Thymus (tissue), 11 donors: ENCODE measurements at regions not wholly inside any gene's neighbourhood (a gene's known extent, or its start where the extent isn't known, plus 50 kb on each side); places are given as distances from the start of the nearest gene placed in this dataset.

Experiments used
- DNase-seq, 9 donors: peaks; one replicate each; pipeline ENCODE4 v3.0.0-alpha.2; 2013; ENCODE audit warnings: low spot score in 9 of 9, low read depth in 6 of 9, missing footprints in 1 of 9
- H3K27ac ChIP-seq, 2 donors: one replicate each; pipeline ENCODE4 v1.5.1; 2013; ENCODE audit warnings: control low read depth in 1 of 2, low read depth in 1 of 2, low read length in 1 of 2, mild to moderate bottlenecking in 1 of 2, moderate library complexity in 1 of 2
- H3K27me3 ChIP-seq, 2 donors: one replicate each; pipeline ENCODE4 v1.5.1; 2013; ENCODE audit warnings: low read length in 1 of 2; ENCODE audit not compliant: control insufficient read depth in 2 of 2, insufficient read depth in 1 of 2
- H3K36me3 ChIP-seq, 2 donors: one replicate each; pipeline ENCODE4 v1.5.1; 2013; ENCODE audit warnings: low read length in 1 of 2, mild to moderate bottlenecking in 1 of 2, moderate library complexity in 1 of 2; ENCODE audit not compliant: control insufficient read depth in 2 of 2, insufficient read depth in 2 of 2
- H3K4me1 ChIP-seq, 2 donors: one replicate each; pipeline ENCODE4 v1.5.1; 2013; ENCODE audit warnings: low read length in 2 of 2; ENCODE audit not compliant: control insufficient read depth in 2 of 2, insufficient read depth in 2 of 2
- H3K4me3 ChIP-seq, 2 donors: one replicate each; pipeline ENCODE4 v1.5.1; 2013; ENCODE audit warnings: low read length in 2 of 2, control low read depth in 1 of 2, mild to moderate bottlenecking in 1 of 2
- H3K9me3 ChIP-seq, 2 donors: one replicate each; pipeline ENCODE4 v1.5.1; 2013; ENCODE audit warnings: low read length in 1 of 2, mild to moderate bottlenecking in 1 of 2; ENCODE audit not compliant: control insufficient read depth in 2 of 2, insufficient read depth in 1 of 2
- WGBS: extraction: QIAGEN DNeasy Blood & Tissue Kit; methylation state at CpG from one replicate; pipeline ENCODE4 v1.1.7; 2013; 5-methylcytosine and 5-hydroxymethylcytosine counted together
- donor health status: healthy.

DNA sequence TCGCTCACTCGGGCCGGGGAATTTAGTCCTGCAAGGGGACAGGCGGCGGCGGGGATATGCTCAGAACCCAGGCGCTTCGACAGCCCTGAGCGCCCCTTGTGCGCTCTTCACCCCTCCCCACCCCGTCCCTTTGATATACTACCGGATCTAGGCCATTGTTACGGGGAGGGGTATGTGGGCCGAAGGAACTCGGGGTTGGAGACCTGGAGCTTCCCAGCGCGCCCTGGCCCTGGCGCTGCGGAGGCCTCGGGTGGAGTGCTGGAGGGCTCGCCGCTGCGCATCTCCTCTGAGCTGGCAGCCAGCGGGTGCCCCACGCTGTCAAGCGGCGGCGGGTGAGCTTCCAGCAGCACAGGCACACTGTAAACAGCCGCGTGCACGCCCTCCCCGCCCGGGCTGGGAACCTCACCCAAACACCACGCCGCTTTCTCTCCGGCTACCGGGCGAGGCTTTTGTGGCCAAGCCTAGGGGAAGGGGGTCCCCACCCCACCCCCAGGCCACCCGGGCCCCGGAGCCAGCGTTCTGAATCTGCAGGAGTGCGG is 54.5 kb upstream of the BCOR start:
- H3K27me3 ChIP-seq: peaks cover 0 to 94% of the 10 kb centered on the region in 2 donors
- H3K9me3 ChIP-seq: peaks cover 0 to 10% of the 10 kb centered on the region in 2 donors
- H3K27ac ChIP-seq: peak overlapping the region in 1 of 2 donors; percentile 69
- H3K4me3 ChIP-seq: peak overlapping the region; percentile 49 to 51
- 20% methylated on average over 42 of the region's 42 CpGs for WGBS
- H3K4me1 ChIP-seq: peaks cover 15 to 73% of the 10 kb centered on the region in 2 donors
- peak in 1 of 9 donors; percentile 77 for DNase-seq
- no peaks in the 10 kb centered on the region for H3K36me3 ChIP-seq

DNA sequence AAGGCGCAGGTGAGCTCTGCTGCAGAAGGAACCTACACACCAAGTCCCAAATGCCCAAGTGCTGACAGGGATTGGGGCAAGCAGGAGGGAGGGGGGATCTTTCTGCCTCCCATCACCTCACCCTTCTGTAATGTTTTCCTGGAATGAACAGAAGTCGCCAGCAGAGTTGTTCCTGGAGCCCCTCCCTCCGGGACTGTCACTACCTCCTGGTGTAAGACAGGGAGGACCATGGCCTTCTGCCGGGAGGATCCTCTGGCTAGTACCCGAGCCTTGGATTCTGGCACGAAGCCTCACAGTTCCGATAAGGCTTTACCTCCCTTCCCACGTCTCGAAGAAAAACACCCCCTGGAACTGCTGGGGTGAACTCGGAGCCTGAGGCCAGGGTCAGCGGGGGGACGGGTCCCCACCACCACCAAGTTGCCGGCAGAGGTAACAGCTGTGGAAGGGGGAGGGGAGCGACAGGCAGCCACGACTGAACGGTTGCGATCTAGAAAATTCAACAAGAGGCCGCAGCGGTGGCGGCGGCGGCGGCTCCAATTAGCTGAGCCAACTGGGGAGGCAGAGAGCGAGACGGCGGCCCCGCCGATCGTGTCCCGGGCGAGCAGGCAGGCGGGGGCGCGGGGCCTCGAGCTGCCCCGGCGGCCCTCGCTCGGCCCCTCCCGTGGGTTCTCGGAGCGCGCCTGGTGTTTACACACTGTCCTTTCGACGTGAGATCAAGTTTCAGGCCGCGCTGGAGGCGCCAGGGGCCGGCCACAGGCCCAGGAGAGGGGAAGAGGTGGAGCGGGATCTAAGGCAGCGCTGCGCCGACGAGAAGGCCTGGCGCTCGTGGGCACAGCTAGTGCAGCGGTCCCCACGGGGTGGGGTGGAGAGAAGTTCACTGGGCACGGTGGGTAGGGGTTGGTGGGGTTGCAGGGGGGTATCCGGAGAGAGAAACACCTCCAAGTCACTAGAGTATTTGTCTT is 53.7 kb upstream of the BCOR start:
- H3K27ac ChIP-seq: peak overlapping the region in 1 of 2 donors; percentile 71
- no peaks in the 10 kb centered on the region for H3K36me3 ChIP-seq
- peaks cover 15 to 80% of the 10 kb centered on the region in 2 donors for H3K4me1 ChIP-seq
- whole genome bisulfite sequencing: 89% methylated on average over 60 of the region's 60 CpGs
- peak in 1 of 9 donors; percentile 48 for DNase-seq
- H3K4me3 ChIP-seq: peak overlapping the region in 1 of 2 donors; percentile 49
- peaks cover 0 to 9% of the 10 kb centered on the region in 2 donors for H3K9me3 ChIP-seq
- peaks cover 0 to 94% of the 10 kb centered on the region in 2 donors for H3K27me3 ChIP-seq

DNA sequence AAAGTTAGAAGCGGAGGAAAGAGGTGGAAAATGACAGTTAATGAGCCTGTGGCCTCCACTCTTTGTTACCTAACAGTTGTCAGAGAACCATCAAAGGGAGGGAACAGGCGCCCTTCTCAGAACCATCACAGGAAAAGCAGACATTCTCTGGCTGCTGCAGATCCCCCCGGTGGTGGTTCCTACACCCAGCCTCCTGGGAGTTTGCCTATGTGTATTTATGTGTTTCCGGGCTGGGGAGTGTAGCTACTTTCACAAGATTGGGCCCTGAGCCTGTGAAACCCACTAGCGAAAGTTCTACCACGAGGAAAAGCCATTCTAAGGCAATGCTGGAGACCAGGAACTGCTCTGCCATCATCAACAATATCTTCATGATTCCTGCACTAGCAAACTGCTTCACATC is 52.7 kb upstream of the BCOR start:
- H3K36me3 ChIP-seq: no peaks in the 10 kb centered on the region
- H3K27me3 ChIP-seq: peaks cover 0 to 94% of the 10 kb centered on the region in 2 donors
- peak in 1 of 9 donors; percentile 55 for DNase-seq
- peaks cover 0 to 6% of the 10 kb centered on the region in 2 donors for H3K9me3 ChIP-seq
- H3K4me1 ChIP-seq: peaks cover 15 to 87% of the 10 kb centered on the region in 2 donors
- peak overlapping the region in 1 of 2 donors; percentile 71 for H3K27ac ChIP-seq
- no peak overlapping the region for H3K4me3 ChIP-seq
- WGBS: 11% methylated on average over 6 of the region's 6 CpGs

GRCh38 chrX:40149286-40150175 is 51.8 kb upstream of the BCOR start:
- Histone ChIP-seq H3K9me3 (peaks cover 0 to 8% of the 10 kb centered on the region in 2 donors), H3K36me3 (no peaks in the 10 kb centered on the region), H3K4me3 (no peak overlapping the region), H3K4me1 (peaks cover 15 to 90% of the 10 kb centered on the region in 2 donors), H3K27ac (peak overlapping the region in 1 of 2 donors; percentile 4), H3K27me3 (peaks cover 0 to 95% of the 10 kb centered on the region in 2 donors)
- 68% methylated on average over 17 of the region's 17 CpGs for WGBS
- DNase-seq: no peak

DNA sequence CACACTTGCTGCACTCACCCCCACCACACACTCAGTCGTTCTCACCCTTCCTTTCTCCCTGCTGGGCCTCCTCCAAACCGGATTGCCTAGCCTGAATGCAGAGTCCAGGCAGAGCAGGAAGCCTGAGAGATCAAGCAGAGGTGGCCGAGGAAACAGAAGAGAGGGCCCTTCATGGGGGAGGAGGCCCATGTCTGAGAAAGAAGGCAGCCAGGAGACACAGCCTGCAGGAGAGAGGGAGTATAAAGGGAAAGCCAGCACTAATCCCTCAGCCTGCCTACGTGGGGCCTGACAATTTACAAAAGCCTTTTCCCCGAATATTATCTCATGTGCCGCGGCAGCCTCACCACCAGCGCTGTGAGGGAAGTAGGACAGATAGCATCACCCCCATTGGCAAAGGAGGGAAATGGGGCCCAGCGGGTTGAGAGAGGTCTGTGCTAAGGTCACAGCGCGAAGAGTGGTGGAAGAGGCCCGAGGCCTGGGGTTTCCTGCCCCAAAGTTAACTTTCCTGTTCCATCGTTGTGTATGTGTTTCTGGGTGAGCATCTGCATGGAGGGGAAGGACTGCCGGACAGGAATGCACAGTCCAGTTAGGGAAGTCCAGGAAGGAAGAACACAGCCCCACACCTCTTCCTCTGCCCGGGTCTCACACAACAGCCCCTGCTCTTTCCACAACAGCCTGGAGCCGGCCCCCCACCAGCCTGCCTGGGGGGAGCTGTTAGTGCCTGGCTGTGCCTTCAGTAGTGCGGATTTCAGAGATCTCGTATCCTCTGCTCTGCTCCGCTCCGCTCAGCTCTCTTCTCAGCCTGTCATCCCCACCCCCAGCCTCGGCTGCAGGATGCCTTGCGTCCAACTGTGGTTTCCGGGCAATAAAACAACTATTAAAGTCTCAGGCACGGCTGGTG is 50.9 kb upstream of the BCOR start:
- peak in 1 of 9 donors; percentile 53 for DNase-seq
- H3K4me3 ChIP-seq: no peak overlapping the region
- H3K27me3 ChIP-seq: peaks cover 0 to 95% of the 10 kb centered on the region in 2 donors
- H3K36me3 ChIP-seq: no peaks in the 10 kb centered on the region
- WGBS: 10% methylated on average over 24 of the region's 24 CpGs
- H3K27ac ChIP-seq: peak overlapping the region in 1 of 2 donors; percentile 52
- H3K9me3 ChIP-seq: peaks cover 0 to 8% of the 10 kb centered on the region in 2 donors
- H3K4me1 ChIP-seq: peaks cover 15 to 88% of the 10 kb centered on the region in 2 donors

DNA sequence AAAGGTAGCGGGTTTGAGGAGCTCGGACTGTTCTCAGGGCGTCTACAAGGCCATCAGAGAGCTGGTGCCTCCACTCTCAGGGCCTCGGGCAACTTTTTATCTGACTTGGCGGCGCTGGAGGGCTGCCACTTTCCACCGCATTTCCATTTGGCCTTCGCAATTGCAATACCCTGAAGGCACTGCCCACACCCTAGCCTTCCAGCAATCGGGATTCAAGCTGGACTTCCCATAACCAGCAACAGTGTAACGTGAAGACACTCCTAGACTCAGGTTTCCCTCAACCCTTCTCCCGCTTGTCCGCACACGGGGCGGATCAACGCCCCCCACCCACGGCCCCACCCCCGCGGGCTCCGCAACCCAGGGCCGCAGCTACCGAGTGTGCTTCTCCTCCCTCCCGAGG is 50.2 kb upstream of the BCOR start:
- H3K4me3 ChIP-seq: no peak overlapping the region
- peaks cover 0 to 8% of the 10 kb centered on the region in 2 donors for H3K9me3 ChIP-seq
- no peak overlapping the region for H3K27ac ChIP-seq
- H3K4me1 ChIP-seq: peaks cover 15 to 82% of the 10 kb centered on the region in 2 donors
- no peak for DNase-seq
- H3K36me3 ChIP-seq: no peaks in the 10 kb centered on the region
- 59% methylated on average over 22 of the region's 22 CpGs for WGBS
- H3K27me3 ChIP-seq: peaks cover 0 to 89% of the 10 kb centered on the region in 2 donors
